ENCODE measurements at regions not wholly inside any gene's neighbourhood (a gene's known extent, or its start where the extent isn't known, plus 50 kb on each side); places are given as distances from the start of the nearest gene placed in this dataset.

DNA sequence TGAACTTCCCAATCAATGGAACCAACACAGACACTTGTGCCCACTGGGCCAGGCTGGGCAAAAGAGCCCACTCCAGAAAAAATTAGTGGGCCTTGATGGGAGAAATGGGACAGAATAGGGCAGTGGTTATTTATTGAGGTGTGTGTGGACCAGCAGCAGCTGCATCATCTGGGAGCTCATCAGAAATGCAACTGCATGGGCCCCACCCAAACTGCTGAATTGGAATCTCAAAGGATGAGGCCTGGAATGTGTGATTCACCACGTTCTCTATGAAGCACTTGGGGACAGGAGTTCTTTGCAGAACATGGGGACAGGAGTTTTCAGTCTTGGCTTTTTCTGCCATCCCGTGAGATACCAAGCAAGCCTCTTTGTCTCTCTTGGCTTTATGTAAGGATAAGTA, 255.6 kb upstream of the PLET1 start:
- Histone ChIP-seq H3K79me2 (ENCODE audit: low read length) (no peaks in the 10 kb centered on the region), H3K4me3 (ENCODE audit: low read length) (no peak overlapping the region), H2AFZ (ENCODE audit: low read depth, low read length) (no peak overlapping the region), H3K36me3 (replicated peaks; ENCODE audit: low read depth, low read length) (no peaks in the 10 kb centered on the region), H3K4me1 (ENCODE audit: low read length) (no peaks in the 10 kb centered on the region), H3K27ac (ENCODE audit: low read length) (no peak overlapping the region), H3K27me3 (ENCODE audit: low read depth, low read length) (peaks cover 19% of the 10 kb centered on the region; the same call in 1 of the 2 replicates), H3K9me3 (ENCODE audit: insufficient read depth, low read length) (no peaks in the 10 kb centered on the region), H4K20me1 (ENCODE audit: insufficient read depth, low read length) (no peaks in the 10 kb centered on the region), H3K4me2 (ENCODE audit: low read length) (no peak overlapping the region), H3K9ac (ENCODE audit: low read length) (no peak overlapping the region)
- TF ChIP-seq EZH2phosphoT487 (IDR thresholded peaks at IDR 0.05; ENCODE audit: low read depth) = no peak
- TF ChIP-seq, protein P1, sequence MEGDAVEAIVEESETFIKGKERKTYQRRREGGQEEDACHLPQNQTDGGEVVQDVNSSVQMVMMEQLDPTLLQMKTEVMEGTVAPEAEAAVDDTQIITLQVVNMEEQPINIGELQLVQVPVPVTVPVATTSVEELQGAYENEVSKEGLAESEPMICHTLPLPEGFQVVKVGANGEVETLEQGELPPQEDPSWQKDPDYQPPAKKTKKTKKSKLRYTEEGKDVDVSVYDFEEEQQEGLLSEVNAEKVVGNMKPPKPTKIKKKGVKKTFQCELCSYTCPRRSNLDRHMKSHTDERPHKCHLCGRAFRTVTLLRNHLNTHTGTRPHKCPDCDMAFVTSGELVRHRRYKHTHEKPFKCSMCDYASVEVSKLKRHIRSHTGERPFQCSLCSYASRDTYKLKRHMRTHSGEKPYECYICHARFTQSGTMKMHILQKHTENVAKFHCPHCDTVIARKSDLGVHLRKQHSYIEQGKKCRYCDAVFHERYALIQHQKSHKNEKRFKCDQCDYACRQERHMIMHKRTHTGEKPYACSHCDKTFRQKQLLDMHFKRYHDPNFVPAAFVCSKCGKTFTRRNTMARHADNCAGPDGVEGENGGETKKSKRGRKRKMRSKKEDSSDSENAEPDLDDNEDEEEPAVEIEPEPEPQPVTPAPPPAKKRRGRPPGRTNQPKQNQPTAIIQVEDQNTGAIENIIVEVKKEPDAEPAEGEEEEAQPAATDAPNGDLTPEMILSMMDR (IDR thresholded peaks at IDR 0.05; ENCODE audit: low read depth, low read length) = no peak

DNA sequence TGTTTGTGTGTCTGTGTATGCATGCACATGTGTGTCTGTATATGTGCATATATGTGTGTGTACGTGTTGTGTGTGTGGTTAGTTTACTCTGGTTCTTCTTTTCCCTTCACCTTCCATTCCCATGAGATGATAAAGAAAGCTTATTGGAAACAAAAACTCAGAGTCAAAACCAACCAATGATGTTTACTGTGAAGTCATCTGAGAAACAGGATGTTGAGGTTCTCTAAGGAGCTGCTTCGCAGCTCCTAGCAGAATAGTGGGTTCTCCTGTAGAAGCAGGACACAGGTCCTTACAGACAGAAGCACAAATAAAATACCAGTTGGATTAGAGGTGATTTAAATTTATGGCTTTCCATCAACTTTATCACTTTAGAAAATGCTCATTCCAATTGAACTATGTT, 256.1 kb upstream of the PLET1 start:
- no peaks in the 10 kb centered on the region for H3K9me3 ChIP-seq (ENCODE audit: insufficient read depth, low read length)
- peaks cover 17% of the 10 kb centered on the region; the same call in 1 of the 2 replicates for H3K27me3 ChIP-seq (ENCODE audit: low read depth, low read length)
- no peak overlapping the region for H3K27ac ChIP-seq (ENCODE audit: low read length)
- H2AFZ ChIP-seq (ENCODE audit: low read depth, low read length) = no peak overlapping the region
- TF ChIP-seq, protein P1 (IDR thresholded peaks at IDR 0.05; ENCODE audit: low read depth, low read length) = no peak
- no peak for TF ChIP-seq EZH2phosphoT487 (IDR thresholded peaks at IDR 0.05; ENCODE audit: low read depth)
- H3K4me3 ChIP-seq (ENCODE audit: low read length) = no peak overlapping the region
- H3K9ac ChIP-seq (ENCODE audit: low read length) = no peak overlapping the region
- no peaks in the 10 kb centered on the region for H3K79me2 ChIP-seq (ENCODE audit: low read length)
- H3K4me1 ChIP-seq (ENCODE audit: low read length) = no peaks in the 10 kb centered on the region
- no peaks in the 10 kb centered on the region for H4K20me1 ChIP-seq (ENCODE audit: insufficient read depth, low read length)
- H3K4me2 ChIP-seq (ENCODE audit: low read length) = no peak overlapping the region
- H3K36me3 ChIP-seq (replicated peaks; ENCODE audit: low read depth, low read length) = no peaks in the 10 kb centered on the region

DNA sequence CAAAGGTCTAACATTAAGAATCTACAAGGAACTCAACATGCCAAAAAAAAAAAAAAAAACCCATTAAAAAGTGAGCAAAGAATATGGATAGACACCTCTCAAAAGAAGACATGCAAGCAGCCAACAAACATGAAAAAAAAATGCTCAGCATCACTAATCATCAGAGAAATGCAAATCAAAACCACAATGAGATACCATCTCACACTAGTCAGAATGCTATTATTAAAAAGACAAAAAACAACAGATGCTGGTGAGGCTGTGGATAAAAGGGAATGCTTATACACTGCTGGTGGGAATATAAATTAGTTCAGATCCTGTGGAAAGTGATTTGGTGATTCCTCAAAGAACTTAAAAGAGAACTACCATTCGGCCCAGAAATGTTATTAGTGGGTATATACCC, 257.7 kb upstream of the PLET1 start:
- Histone ChIP-seq H3K9me3 (ENCODE audit: insufficient read depth, low read length) (no peaks in the 10 kb centered on the region), H3K4me2 (ENCODE audit: low read length) (no peak overlapping the region), H3K4me3 (ENCODE audit: low read length) (no peak overlapping the region), H3K4me1 (ENCODE audit: low read length) (no peaks in the 10 kb centered on the region), H2AFZ (ENCODE audit: low read depth, low read length) (no peak overlapping the region), H3K27ac (ENCODE audit: low read length) (no peak overlapping the region), H3K36me3 (replicated peaks; ENCODE audit: low read depth, low read length) (no peaks in the 10 kb centered on the region), H3K27me3 (ENCODE audit: low read depth, low read length) (peaks cover 15% of the 10 kb centered on the region; the same call in 1 of the 2 replicates), H3K79me2 (ENCODE audit: low read length) (no peaks in the 10 kb centered on the region), H4K20me1 (ENCODE audit: insufficient read depth, low read length) (no peaks in the 10 kb centered on the region), H3K9ac (ENCODE audit: low read length) (no peak overlapping the region)
- TF ChIP-seq, protein P1 (IDR thresholded peaks at IDR 0.05; ENCODE audit: low read depth, low read length) = no peak
- TF ChIP-seq EZH2phosphoT487 (IDR thresholded peaks at IDR 0.05; ENCODE audit: low read depth) = no peak

DNA sequence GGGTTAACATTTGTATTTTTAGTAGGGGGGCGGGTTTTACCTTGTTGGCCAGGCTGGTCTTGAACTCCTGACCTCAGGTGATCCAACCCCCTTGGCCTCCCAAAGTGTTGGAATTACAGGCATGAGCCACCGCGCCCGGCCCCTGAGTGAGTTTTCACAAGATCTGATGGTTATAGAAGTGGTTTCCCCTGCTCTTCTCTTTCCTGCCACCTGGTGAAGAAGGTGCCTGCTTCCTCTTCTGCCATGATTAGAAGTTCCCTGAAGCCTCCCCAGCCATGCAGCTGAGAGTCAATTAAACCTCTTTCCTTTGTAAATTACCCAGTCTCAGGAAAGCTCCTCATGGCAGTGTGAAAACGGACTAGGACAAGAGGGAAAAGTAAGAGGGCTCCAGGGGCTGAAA, 259.1 kb upstream of the PLET1 start:
- H2AFZ ChIP-seq (ENCODE audit: low read depth, low read length) = no peak overlapping the region
- H3K27me3 ChIP-seq (ENCODE audit: low read depth, low read length) = peaks cover 20% of the 10 kb centered on the region; the same call in 1 of the 2 replicates
- H4K20me1 ChIP-seq (ENCODE audit: insufficient read depth, low read length) = no peaks in the 10 kb centered on the region
- no peaks in the 10 kb centered on the region for H3K79me2 ChIP-seq (ENCODE audit: low read length)
- TF ChIP-seq EZH2phosphoT487 (IDR thresholded peaks at IDR 0.05; ENCODE audit: low read depth) = no peak
- TF ChIP-seq, protein P1 (IDR thresholded peaks at IDR 0.05; ENCODE audit: low read depth, low read length) = no peak
- no peak overlapping the region for H3K27ac ChIP-seq (ENCODE audit: low read length)
- H3K4me1 ChIP-seq (ENCODE audit: low read length) = no peaks in the 10 kb centered on the region
- H3K36me3 ChIP-seq (replicated peaks; ENCODE audit: low read depth, low read length) = no peaks in the 10 kb centered on the region
- no peak overlapping the region for H3K9ac ChIP-seq (ENCODE audit: low read length)
- no peaks in the 10 kb centered on the region for H3K9me3 ChIP-seq (ENCODE audit: insufficient read depth, low read length)
- H3K4me3 ChIP-seq (ENCODE audit: low read length) = no peak overlapping the region
- H3K4me2 ChIP-seq (ENCODE audit: low read length) = no peak overlapping the region

All from OCI-LY3 (cell line).